GM12878 (cell line): ENCODE measurements at regions not wholly inside any gene's neighbourhood (a gene's known extent, or its start where the extent isn't known, plus 50 kb on each side); places are given as distances from the start of the nearest gene placed in this dataset.

Source experiments
- PAX8 ChIP-seq: fragments of 450-650 bp; IDR thresholded peaks from 2 replicates; pipeline ENCODE4 v1.6.1; 2017; ENCODE audit warnings: mild to moderate bottlenecking, moderate library complexity
- POLR2AphosphoS2 ChIP-seq: IDR thresholded peaks from 2 replicates; pipeline ENCODE4 v1.6.1; 2011; ENCODE audit warnings: low read depth, mild to moderate bottlenecking, low read length, improper control_type of control experiment, moderate library complexity
- SREBF2 ChIP-seq: IDR thresholded peaks from 2 replicates; pipeline ENCODE4 v1.6.1; 2012; ENCODE audit warnings: mild to moderate bottlenecking, low read length
- STAT3 ChIP-seq: IDR thresholded peaks from 2 replicates; pipeline ENCODE4 v1.6.1; 2011; ENCODE audit warnings: low read depth, low read length, improper control_type of control experiment
- TARDBP ChIP-seq: IDR thresholded peaks from 2 replicates; pipeline ENCODE4 v1.6.1; 2016; ENCODE audit warnings: borderline replicate concordance
- WRNIP1 ChIP-seq: IDR thresholded peaks from 2 replicates; pipeline ENCODE4 v1.6.1; 2011; ENCODE audit warnings: low read depth, low read length, improper control_type of control experiment, borderline replicate concordance
- TF ChIP-seq, protein P1 (sequence below): fragments of 450-650 bp; formaldehyde crosslinking; IDR thresholded peaks from 2 replicates; pipeline ENCODE4 v1.4.0; 2022; ENCODE audit warnings: mild to moderate bottlenecking, moderate library complexity
- TF ChIP-seq, protein P2 (sequence below): fragments of 450-650 bp; IDR thresholded peaks from 2 replicates; pipeline ENCODE4 v1.6.1; 2016; ENCODE audit warnings: mild to moderate bottlenecking, moderate library complexity, borderline replicate concordance

DNA sequence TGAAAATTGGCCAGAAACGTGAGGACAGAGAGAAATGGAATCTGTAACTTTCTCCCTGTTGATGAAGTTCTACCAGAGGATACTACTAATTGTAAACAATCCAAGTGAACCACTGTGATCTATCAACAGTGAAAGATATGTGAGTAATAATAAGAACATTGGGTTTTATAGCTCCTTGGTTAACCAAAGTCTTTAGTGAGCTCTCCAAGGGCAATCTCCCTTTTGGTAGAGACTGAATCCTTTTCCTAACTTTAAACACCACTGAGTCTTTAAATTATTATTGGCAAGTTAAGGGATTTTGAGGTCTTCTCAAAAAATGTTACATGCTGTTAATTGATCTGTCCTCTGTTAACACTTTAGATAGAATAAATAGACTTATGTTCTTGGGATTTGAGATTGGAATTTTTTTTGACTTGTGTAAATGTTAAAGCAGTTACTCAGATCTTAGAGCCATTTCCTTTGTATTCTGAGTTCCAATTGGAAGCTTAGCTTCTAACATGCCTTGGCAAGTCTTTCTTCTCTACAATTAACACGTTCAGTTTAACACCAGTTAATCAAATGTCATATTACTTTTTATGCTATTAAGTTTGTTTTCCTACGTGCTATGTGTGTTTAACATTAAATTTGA, 338.2 kb upstream of the DDHD1 start (continued):
- TF ChIP-seq, protein P1, sequence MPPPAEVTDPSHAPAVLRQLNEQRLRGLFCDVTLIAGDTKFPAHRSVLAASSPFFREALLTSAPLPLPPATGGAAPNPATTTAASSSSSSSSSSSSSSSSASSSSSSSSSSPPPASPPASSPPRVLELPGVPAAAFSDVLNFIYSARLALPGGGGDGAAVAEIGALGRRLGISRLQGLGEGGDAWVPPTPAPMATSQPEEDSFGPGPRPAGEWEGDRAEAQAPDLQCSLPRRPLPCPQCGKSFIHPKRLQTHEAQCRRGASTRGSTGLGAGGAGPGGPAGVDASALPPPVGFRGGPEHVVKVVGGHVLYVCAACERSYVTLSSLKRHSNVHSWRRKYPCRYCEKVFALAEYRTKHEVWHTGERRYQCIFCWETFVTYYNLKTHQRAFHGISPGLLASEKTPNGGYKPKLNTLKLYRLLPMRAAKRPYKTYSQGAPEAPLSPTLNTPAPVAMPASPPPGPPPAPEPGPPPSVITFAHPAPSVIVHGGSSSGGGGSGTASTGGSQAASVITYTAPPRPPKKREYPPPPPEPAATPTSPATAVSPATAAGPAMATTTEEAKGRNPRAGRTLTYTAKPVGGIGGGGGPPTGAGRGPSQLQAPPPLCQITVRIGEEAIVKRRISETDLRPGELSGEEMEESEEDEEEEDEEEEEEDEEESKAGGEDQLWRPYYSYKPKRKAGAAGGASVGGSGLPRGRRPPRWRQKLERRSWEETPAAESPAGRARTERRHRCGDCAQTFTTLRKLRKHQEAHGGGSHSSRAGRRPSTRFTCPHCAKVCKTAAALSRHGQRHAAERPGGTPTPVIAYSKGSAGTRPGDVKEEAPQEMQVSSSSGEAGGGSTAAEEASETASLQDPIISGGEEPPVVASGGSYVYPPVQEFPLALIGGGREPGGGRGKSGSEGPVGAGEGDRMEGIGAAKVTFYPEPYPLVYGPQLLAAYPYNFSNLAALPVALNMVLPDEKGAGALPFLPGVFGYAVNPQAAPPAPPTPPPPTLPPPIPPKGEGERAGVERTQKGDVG = no peak
- TF ChIP-seq PAX8 (no peak), POLR2AphosphoS2 (no peak), TARDBP (no peak), WRNIP1 (no peak), STAT3 (no peak), SREBF2 (no peak)
- TF ChIP-seq, protein P2, sequence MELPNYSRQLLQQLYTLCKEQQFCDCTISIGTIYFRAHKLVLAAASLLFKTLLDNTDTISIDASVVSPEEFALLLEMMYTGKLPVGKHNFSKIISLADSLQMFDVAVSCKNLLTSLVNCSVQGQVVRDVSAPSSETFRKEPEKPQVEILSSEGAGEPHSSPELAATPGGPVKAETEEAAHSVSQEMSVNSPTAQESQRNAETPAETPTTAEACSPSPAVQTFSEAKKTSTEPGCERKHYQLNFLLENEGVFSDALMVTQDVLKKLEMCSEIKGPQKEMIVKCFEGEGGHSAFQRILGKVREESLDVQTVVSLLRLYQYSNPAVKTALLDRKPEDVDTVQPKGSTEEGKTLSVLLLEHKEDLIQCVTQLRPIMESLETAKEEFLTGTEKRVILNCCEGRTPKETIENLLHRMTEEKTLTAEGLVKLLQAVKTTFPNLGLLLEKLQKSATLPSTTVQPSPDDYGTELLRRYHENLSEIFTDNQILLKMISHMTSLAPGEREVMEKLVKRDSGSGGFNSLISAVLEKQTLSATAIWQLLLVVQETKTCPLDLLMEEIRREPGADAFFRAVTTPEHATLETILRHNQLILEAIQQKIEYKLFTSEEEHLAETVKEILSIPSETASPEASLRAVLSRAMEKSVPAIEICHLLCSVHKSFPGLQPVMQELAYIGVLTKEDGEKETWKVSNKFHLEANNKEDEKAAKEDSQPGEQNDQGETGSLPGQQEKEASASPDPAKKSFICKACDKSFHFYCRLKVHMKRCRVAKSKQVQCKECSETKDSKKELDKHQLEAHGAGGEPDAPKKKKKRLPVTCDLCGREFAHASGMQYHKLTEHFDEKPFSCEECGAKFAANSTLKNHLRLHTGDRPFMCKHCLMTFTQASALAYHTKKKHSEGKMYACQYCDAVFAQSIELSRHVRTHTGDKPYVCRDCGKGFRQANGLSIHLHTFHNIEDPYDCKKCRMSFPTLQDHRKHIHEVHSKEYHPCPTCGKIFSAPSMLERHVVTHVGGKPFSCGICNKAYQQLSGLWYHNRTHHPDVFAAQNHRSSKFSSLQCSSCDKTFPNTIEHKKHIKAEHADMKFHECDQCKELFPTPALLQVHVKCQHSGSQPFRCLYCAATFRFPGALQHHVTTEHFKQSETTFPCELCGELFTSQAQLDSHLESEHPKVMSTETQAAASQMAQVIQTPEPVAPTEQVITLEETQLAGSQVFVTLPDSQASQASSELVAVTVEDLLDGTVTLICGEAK = no peak
